ENCODE measurements at regions not wholly inside any gene's neighbourhood (a gene's known extent, or its start where the extent isn't known, plus 50 kb on each side); places are given as distances from the start of the nearest gene placed in this dataset.

GRCh38 chr1:199553104-199553503 lies 474.4 kb upstream of the NR5A2 start:
- SMC1A ChIA-PET (ENCODE audit: uncharacterized antibody, unreplicated experiment): no interaction called here
- TF ChIP-seq ESRRA (IDR thresholded peaks at IDR 0.05; ENCODE audit: low read length): no peak
- TF ChIP-seq TAF1 (IDR thresholded peaks at IDR 0.05; ENCODE audit: borderline replicate concordance, low read depth, low read length): no peak
- no peak for TF ChIP-seq STAT1 (conservative IDR thresholded peaks at IDR 0.05)
- TF ChIP-seq PKNOX1 (IDR thresholded peaks at IDR 0.05): no peak
- TF ChIP-seq, protein P1, sequence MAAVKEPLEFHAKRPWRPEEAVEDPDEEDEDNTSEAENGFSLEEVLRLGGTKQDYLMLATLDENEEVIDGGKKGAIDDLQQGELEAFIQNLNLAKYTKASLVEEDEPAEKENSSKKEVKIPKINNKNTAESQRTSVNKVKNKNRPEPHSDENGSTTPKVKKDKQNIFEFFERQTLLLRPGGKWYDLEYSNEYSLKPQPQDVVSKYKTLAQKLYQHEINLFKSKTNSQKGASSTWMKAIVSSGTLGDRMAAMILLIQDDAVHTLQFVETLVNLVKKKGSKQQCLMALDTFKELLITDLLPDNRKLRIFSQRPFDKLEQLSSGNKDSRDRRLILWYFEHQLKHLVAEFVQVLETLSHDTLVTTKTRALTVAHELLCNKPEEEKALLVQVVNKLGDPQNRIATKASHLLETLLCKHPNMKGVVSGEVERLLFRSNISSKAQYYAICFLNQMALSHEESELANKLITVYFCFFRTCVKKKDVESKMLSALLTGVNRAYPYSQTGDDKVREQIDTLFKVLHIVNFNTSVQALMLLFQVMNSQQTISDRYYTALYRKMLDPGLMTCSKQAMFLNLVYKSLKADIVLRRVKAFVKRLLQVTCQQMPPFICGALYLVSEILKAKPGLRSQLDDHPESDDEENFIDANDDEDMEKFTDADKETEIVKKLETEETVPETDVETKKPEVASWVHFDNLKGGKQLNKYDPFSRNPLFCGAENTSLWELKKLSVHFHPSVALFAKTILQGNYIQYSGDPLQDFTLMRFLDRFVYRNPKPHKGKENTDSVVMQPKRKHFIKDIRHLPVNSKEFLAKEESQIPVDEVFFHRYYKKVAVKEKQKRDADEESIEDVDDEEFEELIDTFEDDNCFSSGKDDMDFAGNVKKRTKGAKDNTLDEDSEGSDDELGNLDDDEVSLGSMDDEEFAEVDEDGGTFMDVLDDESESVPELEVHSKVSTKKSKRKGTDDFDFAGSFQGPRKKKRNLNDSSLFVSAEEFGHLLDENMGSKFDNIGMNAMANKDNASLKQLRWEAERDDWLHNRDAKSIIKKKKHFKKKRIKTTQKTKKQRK (IDR thresholded peaks at IDR 0.05; ENCODE audit: low read depth, low read length): no peak
- TF ChIP-seq, protein P2, sequence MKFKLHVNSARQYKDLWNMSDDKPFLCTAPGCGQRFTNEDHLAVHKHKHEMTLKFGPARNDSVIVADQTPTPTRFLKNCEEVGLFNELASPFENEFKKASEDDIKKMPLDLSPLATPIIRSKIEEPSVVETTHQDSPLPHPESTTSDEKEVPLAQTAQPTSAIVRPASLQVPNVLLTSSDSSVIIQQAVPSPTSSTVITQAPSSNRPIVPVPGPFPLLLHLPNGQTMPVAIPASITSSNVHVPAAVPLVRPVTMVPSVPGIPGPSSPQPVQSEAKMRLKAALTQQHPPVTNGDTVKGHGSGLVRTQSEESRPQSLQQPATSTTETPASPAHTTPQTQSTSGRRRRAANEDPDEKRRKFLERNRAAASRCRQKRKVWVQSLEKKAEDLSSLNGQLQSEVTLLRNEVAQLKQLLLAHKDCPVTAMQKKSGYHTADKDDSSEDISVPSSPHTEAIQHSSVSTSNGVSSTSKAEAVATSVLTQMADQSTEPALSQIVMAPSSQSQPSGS (IDR thresholded peaks at IDR 0.05; ENCODE audit: low read length): no peak
- no peak for TF ChIP-seq POLR2A (IDR thresholded peaks at IDR 0.05; ENCODE audit: low read depth, low read length)
- TF ChIP-seq ZSCAN29 (IDR thresholded peaks at IDR 0.05): no peak
- no peak for TF ChIP-seq CREB1 (IDR thresholded peaks at IDR 0.05; ENCODE audit: low read depth)
- TF ChIP-seq, protein P3, sequence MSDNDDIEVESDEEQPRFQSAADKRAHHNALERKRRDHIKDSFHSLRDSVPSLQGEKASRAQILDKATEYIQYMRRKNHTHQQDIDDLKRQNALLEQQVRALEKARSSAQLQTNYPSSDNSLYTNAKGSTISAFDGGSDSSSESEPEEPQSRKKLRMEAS (IDR thresholded peaks at IDR 0.05; ENCODE audit: low read depth, low read length): no peak
- TF ChIP-seq MYB (IDR thresholded peaks at IDR 0.05; ENCODE audit: borderline replicate concordance, low read depth, low read length): no peak
- no peak for TF ChIP-seq CBX3 (IDR thresholded peaks at IDR 0.05; ENCODE audit: borderline replicate concordance, low read depth)
- no peak for TF ChIP-seq SUZ12 (IDR thresholded peaks at IDR 0.05; ENCODE audit: unreplicated experiment)
- TF ChIP-seq ZNF24 (IDR thresholded peaks at IDR 0.05): no peak
- TF ChIP-seq SPI1 (IDR thresholded peaks at IDR 0.05; ENCODE audit: borderline replicate concordance, insufficient read depth, low read depth, low read length): no peak
- TF ChIP-seq HDAC6 (IDR thresholded peaks at IDR 0.05; ENCODE audit: unreplicated experiment): no peak
- no peak for TF ChIP-seq SMAD1 (IDR thresholded peaks at IDR 0.05; ENCODE audit: low read depth, partially characterized antibody)
- no peak for TF ChIP-seq IRF4 (IDR thresholded peaks at IDR 0.05; ENCODE audit: low read depth, low read length)
- TF ChIP-seq, protein P4, sequence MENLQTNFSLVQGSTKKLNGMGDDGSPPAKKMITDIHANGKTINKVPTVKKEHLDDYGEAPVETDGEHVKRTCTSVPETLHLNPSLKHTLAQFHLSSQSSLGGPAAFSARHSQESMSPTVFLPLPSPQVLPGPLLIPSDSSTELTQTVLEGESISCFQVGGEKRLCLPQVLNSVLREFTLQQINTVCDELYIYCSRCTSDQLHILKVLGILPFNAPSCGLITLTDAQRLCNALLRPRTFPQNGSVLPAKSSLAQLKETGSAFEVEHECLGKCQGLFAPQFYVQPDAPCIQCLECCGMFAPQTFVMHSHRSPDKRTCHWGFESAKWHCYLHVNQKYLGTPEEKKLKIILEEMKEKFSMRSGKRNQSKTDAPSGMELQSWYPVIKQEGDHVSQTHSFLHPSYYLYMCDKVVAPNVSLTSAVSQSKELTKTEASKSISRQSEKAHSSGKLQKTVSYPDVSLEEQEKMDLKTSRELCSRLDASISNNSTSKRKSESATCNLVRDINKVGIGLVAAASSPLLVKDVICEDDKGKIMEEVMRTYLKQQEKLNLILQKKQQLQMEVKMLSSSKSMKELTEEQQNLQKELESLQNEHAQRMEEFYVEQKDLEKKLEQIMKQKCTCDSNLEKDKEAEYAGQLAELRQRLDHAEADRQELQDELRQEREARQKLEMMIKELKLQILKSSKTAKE (IDR thresholded peaks at IDR 0.05; ENCODE audit: low read depth, poor library complexity, severe bottlenecking): no peak
- Histone ChIP-seq H3K36me3 (ENCODE audit: control insufficient read depth in 2 of 2, insufficient read depth in 2 of 2, low read length in 1 of 2) (no peaks in the 10 kb centered on the region), H3K9me3 (replicated peaks; ENCODE audit: control insufficient read depth, insufficient read depth, low read length) (no peaks in the 10 kb centered on the region), H2AFZ (ENCODE audit: control insufficient read depth, low read depth, low read length) (no peak overlapping the region), H3K4me1 (ENCODE audit: control insufficient read depth, insufficient read depth, low read length) (no peaks in the 10 kb centered on the region), H3K27ac (ENCODE audit: control insufficient read depth, insufficient read depth) (no peak overlapping the region), H3K79me2 (ENCODE audit: control insufficient read depth, insufficient read depth, low read length) (no peaks in the 10 kb centered on the region), H4K20me1 (ENCODE audit: control insufficient read depth, insufficient read depth) (no peaks in the 10 kb centered on the region), H3K4me2 (ENCODE audit: control insufficient read depth, insufficient read depth) (no peak overlapping the region), H3K27me3 (replicated peaks in 1 of 2; ENCODE audit: control insufficient read depth in 2 of 2, insufficient read depth in 2 of 2, low read length in 1 of 2) (no peaks in the 10 kb centered on the region), H3K4me3 (no peak overlapping the region), H3K9ac (ENCODE audit: control insufficient read depth, insufficient read depth, low read length) (no peak overlapping the region)
- CTCF ChIA-PET: interaction anchor here (0.8 kb wide), 1 partner anchor 796 kb away, joined by 3 read pairs; no protein-coding TSS in a partner anchor
- RAD21 ChIA-PET (ENCODE audit: unreplicated experiment): no interaction called here
- ATAC-seq (no peak), DNase-seq (ENCODE audit: low read depth, low spot score) (no peak), FAIRE-seq (no peak)
- POLR2A ChIA-PET: no interaction called here
- WGBS (ENCODE audit: insufficient coverage, insufficient replicate concordance, low lambda C conversion rate, missing lambda C conversion rate): 0% methylated on average over 1 of the region's 1 CpG
- no TSS peak for BruUV-seq (replicated peaks)
- in situ Hi-C loops (cut with MboI): no loop called here
- intact Hi-C loops (cut with micrococcal nuclease; ENCODE audit: unreplicated experiment): loop anchor here (2.0 to 10.0 kb wide), 4 partner anchors 91 to 781 kb away; no protein-coding TSS in a partner anchor
